MM.1S (cell line): ENCODE measurements at regions not wholly inside any gene's neighbourhood (a gene's known extent, or its start where the extent isn't known, plus 50 kb on each side); places are given as distances from the start of the nearest gene placed in this dataset.

ENCODE experiments used
- CTCF ChIP-seq: fragments of 300-600 bp; sonication (generic); IDR thresholded peaks from 2 replicates; pipeline ENCODE4 v1.5.1; 2016; ENCODE audit warnings: antibody characterized with exemption, low read length, mixed read lengths
- EZH2 ChIP-seq: fragments of 300-600 bp; sonication (generic); optimal IDR thresholded peaks from 2 replicates; pipeline ENCODE3; 2017; ENCODE audit warnings: low read depth, mild to moderate bottlenecking, antibody characterized with exemption, low read length, mixed read lengths

GRCh38 chr2:9760902-9761228, 82.4 kb upstream of the TAF1B start:
- TF ChIP-seq CTCF (no peak), EZH2 (no peak)
